HEK293 (cell line): ENCODE measurements at regions not wholly inside any gene's neighbourhood (a gene's known extent, or its start where the extent isn't known, plus 50 kb on each side); places are given as distances from the start of the nearest gene placed in this dataset.

Source experiments
- PRDM10 ChIP-seq: fragments of 450-650 bp; formaldehyde crosslinking; IDR thresholded peaks from 2 replicates; pipeline ENCODE4 v1.5.1; 2016; ENCODE audit warnings: missing biosample characterization, missing genetic modification characterization
- ZNF776 ChIP-seq: fragments of 450-650 bp; formaldehyde crosslinking; IDR thresholded peaks from 2 replicates; pipeline ENCODE4 v1.5.0; 2017; ENCODE audit warnings: missing biosample characterization, missing genetic modification characterization, borderline replicate concordance

- no peak for TF ChIP-seq PRDM10
- no peak for TF ChIP-seq ZNF776 (tag by site-specific recombination)
Measured at GRCh38 chr6:143569040-143569439, 57.5 kb upstream of the FUCA2 start.
